ENCODE measurements at regions not wholly inside any gene's neighbourhood (a gene's known extent, or its start where the extent isn't known, plus 50 kb on each side); places are given as distances from the start of the nearest gene placed in this dataset.
A peak's percentile ranks its signal among the peaks of the same experiment; 100 is the strongest.
"Not testable (repeated sequence)": the region's sequence is repeated elsewhere in the genome, so short reads cannot be mapped to it uniquely, and the experiment has no call there.

GRCh38 chr17:13659051-13659450 lies 57.3 kb upstream of the HS3ST3A1 start:
- DNase-seq, result not testable (repeated sequence)

- DNase-seq, result no peak
Measured at GRCh38 chr17:13665872-13666635, 64.3 kb upstream of the HS3ST3A1 start.

DNA sequence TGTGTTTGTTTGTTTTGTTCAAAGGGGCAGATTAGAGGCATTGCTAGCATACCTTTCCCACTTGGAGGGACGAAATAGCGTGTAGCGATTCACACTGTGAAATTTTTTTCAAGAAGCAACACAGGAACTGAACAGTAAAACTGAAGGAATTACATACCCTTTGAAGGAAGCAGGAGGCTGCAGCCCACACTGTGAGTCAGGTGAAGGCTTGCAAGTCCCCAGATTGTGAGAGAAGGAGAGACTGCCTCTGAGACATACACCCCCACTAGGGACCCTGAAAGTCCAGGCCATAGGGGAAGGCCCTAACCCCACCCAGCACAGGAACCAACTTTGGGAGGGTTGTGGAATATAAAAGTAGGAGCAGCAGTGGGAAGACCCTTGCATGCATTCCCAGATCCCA lies 69.6 kb upstream of the HS3ST3A1 start:
- peak; percentile 68 for DNase-seq

- peak; percentile 92 for DNase-seq
Measured at GRCh38 chr17:13671771-13672170, 70.0 kb upstream of the HS3ST3A1 start.

- DNase-seq, result no peak
Measured at GRCh38 chr17:13678361-13678760, 76.6 kb upstream of the HS3ST3A1 start.

DNA sequence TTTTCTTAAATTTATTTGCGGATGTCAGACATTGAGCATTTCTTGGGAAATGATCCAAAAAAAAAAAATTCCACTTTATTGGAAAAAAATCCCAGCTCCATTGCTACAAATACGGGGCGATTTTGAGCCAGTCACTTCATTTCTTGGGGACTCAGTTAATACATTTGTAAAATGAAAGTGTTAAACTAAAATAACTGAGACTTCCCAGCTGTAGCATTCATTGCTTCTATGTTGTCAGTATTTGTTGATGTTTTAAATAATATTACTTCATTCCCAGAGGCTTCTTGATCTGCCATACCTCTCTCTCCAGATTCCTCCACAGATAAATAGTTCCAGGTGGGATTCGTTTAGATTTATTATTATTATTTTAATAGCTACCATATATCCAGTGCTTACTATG lies 77.1 kb upstream of the HS3ST3A1 start:
- DNase-seq, result no peak

GRCh38 chr17:13688716-13689115 lies 87.0 kb upstream of the HS3ST3A1 start:
- no peak for DNase-seq

GRCh38 chr17:13690806-13691205 lies 89.1 kb upstream of the HS3ST3A1 start:
- DNase-seq, result no peak

DNA sequence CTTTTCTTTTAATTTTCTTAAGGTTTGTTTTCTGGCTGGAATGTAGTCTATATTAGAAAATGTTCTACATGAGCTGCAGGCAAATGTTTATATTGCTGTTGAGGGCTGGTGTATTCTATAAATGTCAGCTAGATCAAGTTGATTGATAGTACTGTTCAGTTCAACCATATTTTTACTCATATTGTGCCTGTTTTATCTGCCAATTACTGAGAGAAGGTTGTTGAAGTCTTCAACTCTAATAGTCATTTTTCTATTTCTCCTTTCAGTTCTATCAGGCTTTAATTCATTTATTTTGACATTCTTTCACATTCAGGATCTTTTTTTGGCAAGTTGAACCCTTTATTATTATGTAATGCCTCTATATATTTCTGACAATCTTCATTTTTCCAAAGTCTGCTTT lies 93.2 kb upstream of the HS3ST3A1 start:
- no peak for DNase-seq

- no peak for DNase-seq
Measured at GRCh38 chr17:13698832-13699231, 97.1 kb upstream of the HS3ST3A1 start.

GRCh38 chr17:13699261-13699660 lies 97.5 kb upstream of the HS3ST3A1 start:
- DNase-seq, result no peak

DNA sequence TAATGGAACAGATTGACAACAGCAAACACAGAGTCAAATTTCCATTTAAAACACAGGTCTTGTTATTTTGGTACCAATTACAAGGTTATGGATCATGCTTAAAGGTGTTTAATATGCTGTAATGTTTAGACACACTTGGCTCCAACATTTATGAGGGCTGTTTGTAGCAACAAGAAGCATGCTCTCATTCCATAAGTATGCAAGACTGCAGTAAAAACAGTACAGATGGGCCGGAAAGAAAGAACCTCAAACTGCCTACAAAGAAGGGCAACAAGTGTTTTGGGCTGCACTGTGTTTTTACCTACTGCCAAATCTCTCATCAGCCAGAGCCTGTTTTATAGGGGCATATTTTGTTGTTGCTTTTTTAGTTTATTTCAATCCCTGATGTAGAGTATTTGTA lies 100.5 kb upstream of the HS3ST3A1 start:
- no peak for DNase-seq

DNA sequence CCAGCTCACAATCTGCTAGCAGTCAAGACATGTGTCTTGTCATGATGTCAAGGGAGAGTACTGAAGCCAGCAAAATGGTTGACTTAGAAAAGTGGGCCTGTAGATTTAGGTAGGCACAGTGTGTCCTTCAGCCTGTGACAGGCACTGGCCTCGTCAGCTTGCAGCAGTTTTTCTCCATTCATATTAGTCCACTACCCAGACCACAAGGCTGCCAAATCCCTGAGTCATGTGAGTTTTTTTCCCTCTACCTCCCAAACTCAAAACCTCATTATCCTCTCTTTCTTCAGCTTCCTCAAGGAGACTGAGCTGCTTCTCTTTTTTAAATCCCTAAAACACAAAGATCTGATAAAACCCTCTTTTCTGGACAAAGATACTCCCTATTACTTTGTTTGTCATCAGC lies 102.6 kb upstream of the HS3ST3A1 start:
- DNase-seq, result peak; percentile 47

DNA sequence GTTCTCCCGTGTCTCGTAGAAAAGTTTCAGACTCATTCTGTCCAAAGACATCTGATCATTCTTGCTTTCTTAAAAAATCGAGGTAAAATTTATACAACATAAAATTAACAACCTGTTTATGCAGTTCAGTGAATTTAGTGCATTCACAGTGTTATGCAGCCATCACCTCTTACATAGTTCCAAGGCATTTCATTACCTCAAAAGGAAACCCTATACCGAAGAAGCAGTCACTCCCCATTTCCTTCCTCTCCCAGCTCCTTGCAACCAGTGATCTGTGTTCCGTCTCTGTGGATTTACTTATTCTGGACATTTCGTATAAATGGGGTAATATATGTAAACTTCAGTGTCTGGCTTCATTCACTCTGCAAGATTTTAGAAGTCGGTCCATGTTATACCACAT lies 103.5 kb upstream of the HS3ST3A1 start:
- no peak for DNase-seq

DNA sequence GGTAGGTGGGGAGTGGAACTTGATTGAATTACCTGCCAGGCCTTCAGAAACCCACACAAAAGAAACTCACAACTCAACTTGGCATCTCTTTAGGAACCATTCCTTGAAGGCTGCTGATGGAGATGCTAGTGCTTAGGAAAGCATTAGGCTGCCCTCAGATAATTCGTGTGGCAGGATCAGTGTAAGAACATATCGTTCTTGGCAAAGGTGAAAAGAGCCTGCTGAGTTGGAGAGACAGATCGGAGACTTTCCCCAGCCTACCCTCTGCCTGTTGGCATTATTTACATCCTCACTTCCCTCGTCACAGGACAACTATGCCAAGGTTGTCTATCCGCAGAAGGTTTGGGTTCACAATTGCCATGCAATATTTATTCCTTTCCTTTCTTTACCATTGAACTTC lies 120.0 kb upstream of the HS3ST3A1 start:
- DNase-seq, result no peak

GRCh38 chr17:13725288-13725990 lies 123.7 kb upstream of the HS3ST3A1 start:
- peak; percentile 53 for DNase-seq

DNA sequence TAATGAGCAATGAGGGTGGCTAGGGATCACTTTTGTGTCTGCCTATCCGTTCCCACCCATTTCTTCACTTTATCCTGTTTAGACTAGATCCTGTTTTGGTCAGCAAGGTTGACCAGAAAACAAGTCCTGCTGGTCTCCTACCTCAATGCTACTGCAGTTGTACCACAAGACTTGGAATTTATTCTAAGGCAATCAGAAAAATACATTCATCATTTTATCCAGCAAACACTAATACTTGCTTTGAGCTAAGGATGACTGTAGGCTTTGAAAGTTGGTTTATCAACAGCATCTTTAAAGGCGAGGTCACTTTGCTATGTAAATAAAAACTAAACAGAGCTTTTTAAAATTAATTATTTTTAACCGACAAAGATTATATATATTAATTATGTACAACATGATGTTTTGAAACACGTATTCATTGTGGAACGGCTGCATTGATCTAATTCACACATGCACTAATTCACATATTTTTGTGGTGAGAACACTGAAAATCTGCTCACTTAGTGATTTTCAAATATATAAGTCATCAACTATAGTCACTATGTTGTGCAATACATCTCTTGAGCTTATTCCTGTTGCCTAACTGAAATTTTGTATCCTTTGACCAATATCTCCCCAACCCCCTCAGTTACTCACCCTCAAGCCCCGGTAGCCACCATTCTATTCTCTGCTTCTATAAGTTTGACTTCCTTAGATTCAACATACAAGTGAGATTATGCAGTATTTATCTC lies 125.9 kb upstream of the HS3ST3A1 start:
- DNase-seq, result peak; percentile 59

DNA sequence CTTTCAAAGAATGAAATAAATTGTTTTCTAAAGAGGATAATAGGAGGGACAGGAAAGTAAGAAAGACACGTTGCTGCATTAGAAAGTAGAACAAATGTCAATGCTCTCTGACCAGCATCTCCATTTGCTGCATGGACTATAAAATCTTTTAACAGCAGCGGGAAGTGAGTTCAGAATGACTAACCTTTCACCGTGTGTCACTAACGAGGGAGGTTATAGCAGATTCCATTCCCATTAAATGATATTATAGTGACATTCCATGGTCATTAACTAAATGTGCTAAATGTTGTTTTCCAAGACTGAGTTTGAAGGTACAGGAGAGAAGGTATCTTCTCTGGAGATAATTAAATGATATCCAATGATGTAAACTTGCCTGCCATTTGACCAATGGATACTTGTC lies 127.1 kb upstream of the HS3ST3A1 start:
- DNase-seq, result no peak

DNA sequence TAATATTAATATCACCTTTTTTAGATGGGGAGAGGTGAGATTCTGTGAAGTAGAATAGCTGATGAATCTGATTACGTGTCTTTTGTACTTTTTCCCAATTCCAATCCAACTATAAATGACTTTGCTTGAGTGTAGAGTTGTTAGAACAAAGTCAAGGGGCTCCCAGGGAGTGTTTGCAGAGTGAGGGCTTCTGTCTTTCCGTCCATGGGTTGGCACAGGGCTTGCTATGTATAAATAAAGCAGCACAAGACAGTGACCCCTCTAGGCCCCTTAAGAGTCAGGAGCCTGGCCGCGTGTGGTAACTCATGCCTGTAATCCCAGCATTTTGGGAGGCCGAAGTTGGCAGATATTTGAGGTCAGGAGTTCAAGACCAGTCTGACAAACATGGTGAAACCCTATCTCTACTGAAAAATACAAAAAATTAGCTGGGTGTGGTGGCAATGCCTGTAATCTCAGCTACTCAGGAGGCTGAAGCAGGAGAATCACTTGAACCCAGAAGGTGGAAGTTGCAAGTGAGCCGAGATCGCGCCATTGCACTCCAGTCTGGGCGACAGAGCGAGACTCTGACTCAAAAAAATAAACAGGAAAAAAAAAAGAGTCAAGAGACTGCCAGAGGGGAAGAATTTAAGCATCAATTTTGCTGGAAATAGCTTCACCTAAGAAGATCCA lies 127.9 kb upstream of the HS3ST3A1 start:
- no peak for DNase-seq

DNA sequence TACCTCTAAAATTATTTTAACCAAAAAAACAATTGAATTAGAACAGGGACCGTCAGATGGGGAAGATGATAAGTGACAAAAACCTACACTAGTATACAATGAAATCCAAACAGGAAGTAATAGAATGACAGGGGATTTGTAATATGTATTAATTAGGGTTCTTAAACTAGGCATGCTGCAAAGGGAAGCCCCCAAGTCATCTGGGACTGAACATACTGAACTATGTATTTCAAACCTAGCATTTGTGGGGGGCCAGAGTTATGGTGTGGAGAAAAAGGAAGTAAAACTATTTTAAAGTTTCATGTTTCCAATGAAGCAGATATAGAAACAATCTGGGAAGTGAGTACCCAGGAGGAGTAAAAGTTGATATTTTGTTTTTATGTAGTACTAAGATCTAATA lies 133.2 kb upstream of the HS3ST3A1 start:
- no peak for DNase-seq

- no peak for DNase-seq
Measured at GRCh38 chr17:13735444-13735843, 133.7 kb upstream of the HS3ST3A1 start.

DNA sequence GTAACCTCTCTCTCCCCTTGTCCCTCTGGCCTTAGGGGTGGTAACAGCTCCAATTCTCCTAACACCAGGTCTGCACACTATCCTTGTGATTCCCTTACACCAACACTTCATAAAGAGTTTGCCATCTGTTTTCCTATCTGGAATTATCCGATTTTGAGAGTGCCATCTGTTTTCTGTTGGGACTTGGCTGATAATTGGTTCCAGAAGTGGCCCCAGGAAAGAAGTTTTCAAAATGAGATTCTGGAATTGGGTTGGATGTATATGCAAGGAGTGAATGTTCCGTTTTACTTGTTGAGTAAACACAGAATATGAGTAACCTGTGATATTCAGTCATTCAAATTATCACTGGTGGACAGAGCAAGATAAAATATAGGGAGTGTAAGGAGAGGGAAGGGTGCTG lies 134.1 kb upstream of the HS3ST3A1 start:
- no peak for DNase-seq

GRCh38 chr17:13736916-13737315 lies 135.2 kb upstream of the HS3ST3A1 start:
- DNase-seq, result peak; percentile 67

All from NCI-H226 (cell line).